SK-N-SH treated with all-trans-retinoic acid at 6 μM for 48 hours (cell line): ENCODE measurements at regions not wholly inside any gene's neighbourhood (a gene's known extent, or its start where the extent isn't known, plus 50 kb on each side); places are given as distances from the start of the nearest gene placed in this dataset.

Experiments used
- BACH2 ChIP-seq: fragments of 250-450 bp; sonication (Bioruptor Pico); IDR thresholded peaks from 2 replicates; pipeline ENCODE4 v1.9.0; 2021; ENCODE audit warnings: mild to moderate bottlenecking, borderline replicate concordance
- CREB5 ChIP-seq: fragments of 250-450 bp; sonication (Bioruptor Pico); IDR thresholded peaks from 2 replicates; pipeline ENCODE4 v1.5.1; 2020; ENCODE audit warnings: low read depth, mild to moderate bottlenecking, moderate library complexity
- ISL1 ChIP-seq: fragments of 250-450 bp; sonication (Bioruptor Pico); IDR thresholded peaks from 2 replicates; pipeline ENCODE4 v2.1.2; 2022; ENCODE audit warnings: mild to moderate bottlenecking, moderate library complexity
- SNAI2 ChIP-seq: fragments of 250-450 bp; sonication (Bioruptor Pico); IDR thresholded peaks from 2 replicates; pipeline ENCODE4 v1.5.0; 2020; ENCODE audit warnings: mild to moderate bottlenecking, moderate library complexity
- TOX ChIP-seq: fragments of 250-450 bp; sonication (Bioruptor Pico); IDR thresholded peaks from 2 replicates; pipeline ENCODE4 v1.8.0; 2021; ENCODE audit warnings: mild to moderate bottlenecking, moderate library complexity, borderline replicate concordance
- ZFP3 ChIP-seq: fragments of 250-450 bp; sonication (Bioruptor Pico); IDR thresholded peaks from 2 replicates; pipeline ENCODE4 v1.5.0; 2020; ENCODE audit warnings: mild to moderate bottlenecking, moderate library complexity
- ZNF70 ChIP-seq: fragments of 450-650 bp; formaldehyde crosslinking; IDR thresholded peaks from 2 replicates; pipeline ENCODE4 v1.5.0; 2020; ENCODE audit warnings: mild to moderate bottlenecking, moderate library complexity
- TF ChIP-seq, protein P1 (sequence below): fragments of 250-450 bp; sonication (Bioruptor Pico); IDR thresholded peaks from 2 replicates; pipeline ENCODE4 v1.5.1; 2021; ENCODE audit warnings: mild to moderate bottlenecking, moderate library complexity

- no peak for TF ChIP-seq ZNF70 (CRISPR knock-in tag)
- TF ChIP-seq TOX (CRISPR knock-in tag): no peak
- no peak for TF ChIP-seq CREB5 (CRISPR knock-in tag)
- no peak for TF ChIP-seq ZFP3 (CRISPR knock-in tag)
- TF ChIP-seq BACH2 (CRISPR knock-in tag): no peak
- TF ChIP-seq ISL1 (CRISPR knock-in tag): no peak
- TF ChIP-seq, protein P1, sequence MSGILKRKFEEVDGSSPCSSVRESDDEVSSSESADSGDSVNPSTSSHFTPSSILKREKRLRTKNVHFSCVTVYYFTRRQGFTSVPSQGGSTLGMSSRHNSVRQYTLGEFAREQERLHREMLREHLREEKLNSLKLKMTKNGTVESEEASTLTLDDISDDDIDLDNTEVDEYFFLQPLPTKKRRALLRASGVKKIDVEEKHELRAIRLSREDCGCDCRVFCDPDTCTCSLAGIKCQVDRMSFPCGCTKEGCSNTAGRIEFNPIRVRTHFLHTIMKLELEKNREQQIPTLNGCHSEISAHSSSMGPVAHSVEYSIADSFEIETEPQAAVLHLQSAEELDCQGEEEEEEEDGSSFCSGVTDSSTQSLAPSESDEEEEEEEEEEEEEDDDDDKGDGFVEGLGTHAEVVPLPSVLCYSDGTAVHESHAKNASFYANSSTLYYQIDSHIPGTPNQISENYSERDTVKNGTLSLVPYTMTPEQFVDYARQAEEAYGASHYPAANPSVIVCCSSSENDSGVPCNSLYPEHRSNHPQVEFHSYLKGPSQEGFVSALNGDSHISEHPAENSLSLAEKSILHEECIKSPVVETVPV: no peak
- no peak for TF ChIP-seq SNAI2 (CRISPR knock-in tag)
Observed at GRCh38 chr6:108745664-108746336, 102.4 kb upstream of the ARMC2 start.
